T-cell (primary cell): ENCODE measurements at regions not wholly inside any gene's neighbourhood (a gene's known extent, or its start where the extent isn't known, plus 50 kb on each side); places are given as distances from the start of the nearest gene placed in this dataset.

Source experiments
- ATAC-seq, 4 experiments: fragments of 200-7000 bp in 3 of 4; fragments of 150-1000 bp in 1 of 4; cut with Tn5 transposase; replicated peaks in 1 of 4; 1 replicate in 3 of 4; 2 replicates in 1 of 4; pipeline ENCODE4 v1.10.0; 2021; ENCODE audit warnings: moderate library complexity in 3 of 4, mild to moderate bottlenecking in 2 of 4, moderate number of reproducible peaks in 1 of 4
- CTCF ChIA-PET, 2 donors: fragments of 300-600 bp; sonication (Branson Sonifier 250); formaldehyde crosslinking; loops; one replicate each; lab custom pipeline; 2022; ENCODE audit warnings: antibody characterized with exemption in 2 of 2; lab: Charles Lee
- POLR2A ChIA-PET, 2 donors: fragments of 300-600 bp; sonication (Branson Sonifier 250); formaldehyde crosslinking; loops; one replicate each; lab custom pipeline; 2022; ENCODE audit warnings: antibody characterized with exemption in 2 of 2; lab: Charles Lee
- DNase-seq, 35 experiments: peaks; one replicate each; pipeline versions ENCODE4 v3.0.0 to v3.0.0-alpha.2; 2013 to 2023
- H3K27ac ChIP-seq: one replicate; pipeline ENCODE4 v1.5.1; 2013; ENCODE audit warnings: low read length
- H3K27me3 ChIP-seq, 2 experiments: replicated peaks in 1 of 2; 1 replicate in 1 of 2; 2 replicates in 1 of 2; pipeline versions ENCODE4 v1.6.1 to v1.7.0; 2013; ENCODE audit warnings: low read length in 1 of 2, mixed read lengths in 1 of 2; ENCODE audit not compliant: control insufficient read depth in 2 of 2, insufficient read depth in 2 of 2; ENCODE audit errors: extremely low read depth in 1 of 2
- H3K36me3 ChIP-seq, 2 donors: 1 replicate in 1 of 2; 2 replicates in 1 of 2; pipeline versions ENCODE4 v1.6.1 to v1.7.0; 2013; ENCODE audit warnings: low read length in 1 of 2; ENCODE audit not compliant: control insufficient read depth in 2 of 2, insufficient read depth in 1 of 2; ENCODE audit errors: extremely low read depth in 1 of 2
- H3K4me1 ChIP-seq, 2 experiments: 1 replicate in 1 of 2; 2 replicates in 1 of 2; pipeline versions ENCODE4 v1.6.1 to v1.7.0; 2013; ENCODE audit warnings: low read length in 2 of 2, mixed read lengths in 1 of 2; ENCODE audit not compliant: insufficient read depth in 2 of 2, control insufficient read depth in 1 of 2; ENCODE audit errors: extremely low read depth in 1 of 2
- H3K4me3 ChIP-seq, 2 donors: 1 replicate in 1 of 2; 2 replicates in 1 of 2; pipeline versions ENCODE4 v1.5.1 to v1.7.0; 2013; ENCODE audit warnings: mild to moderate bottlenecking in 2 of 2, low read length in 1 of 2, moderate library complexity in 1 of 2; ENCODE audit not compliant: control insufficient read depth in 1 of 2; ENCODE audit errors: extremely low read depth in 1 of 2
- H3K9me3 ChIP-seq: 2 replicates; pipeline ENCODE4 v1.7.0; 2013
- H3K27ac Mint-ChIP-seq, 2 donors: one replicate each; pipeline ENCODE4 v1.8.0; 2020 to 2021; ENCODE audit warnings: mild to moderate bottlenecking in 2 of 2, mixed read lengths in 2 of 2
- H3K27me3 Mint-ChIP-seq, 2 donors: one replicate each; pipeline ENCODE4 v1.8.0; 2021 to 2022; ENCODE audit warnings: mixed read lengths in 2 of 2
- H3K36me3 Mint-ChIP-seq: one replicate; pipeline ENCODE4 v1.8.0; 2021; ENCODE audit warnings: mixed read lengths
- H3K4me1 Mint-ChIP-seq, 3 donors: one replicate each; pipeline ENCODE4 v1.8.0; 2020 to 2022; ENCODE audit warnings: mixed read lengths in 3 of 3, mild to moderate bottlenecking in 1 of 3
- H3K4me3 Mint-ChIP-seq, 3 donors: one replicate each; pipeline ENCODE4 v1.8.0; 2020 to 2022; ENCODE audit warnings: mild to moderate bottlenecking in 3 of 3, mixed read lengths in 3 of 3, moderate library complexity in 3 of 3
- H3K9me3 Mint-ChIP-seq, 3 donors: one replicate each; pipeline ENCODE4 v1.8.0; 2020 to 2022; ENCODE audit warnings: mixed read lengths in 3 of 3
- WGBS: methylation state at CpG from one replicate; pipeline ENCODE4 v1.1.5; 2013; ENCODE audit warnings: missing lambda C conversion rate; ENCODE audit not compliant: insufficient coverage; 5-methylcytosine and 5-hydroxymethylcytosine counted together

DNA sequence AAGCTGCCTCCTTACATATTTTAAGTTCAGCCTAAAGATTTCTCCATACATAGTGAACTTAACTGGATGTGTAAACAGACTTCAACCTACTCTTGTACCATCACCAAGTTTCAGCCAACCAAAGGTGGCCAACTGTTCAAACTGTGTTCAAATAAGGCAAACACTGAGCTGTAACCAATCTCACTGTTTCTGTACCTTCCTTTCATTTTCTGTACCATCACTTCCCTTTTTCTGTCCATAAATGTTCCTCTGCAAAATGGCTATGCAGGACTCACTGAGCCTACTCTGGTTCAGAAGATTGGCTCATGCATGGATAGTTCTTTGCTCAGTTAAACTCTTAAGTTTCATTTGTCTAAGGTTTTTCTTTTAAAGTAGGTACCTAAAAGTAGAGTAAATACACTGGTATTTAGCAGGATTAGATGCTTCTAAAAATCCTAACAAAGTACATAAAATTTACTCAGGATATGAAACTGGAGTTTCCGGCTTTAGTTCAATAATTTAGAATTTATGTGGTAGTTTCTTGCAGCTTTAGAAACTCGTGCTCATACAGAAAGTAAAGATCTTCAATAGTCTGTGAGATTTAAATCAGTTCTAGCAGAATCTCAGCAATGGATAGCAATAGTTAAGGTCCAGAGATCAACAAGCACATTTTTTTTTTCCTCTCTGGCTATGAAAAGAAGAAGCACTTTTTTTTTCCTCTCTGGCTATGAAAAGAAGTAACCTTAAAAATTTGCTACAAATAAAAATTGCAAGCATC lies 282.0 kb upstream of the PPFIA2 start:
- no peak overlapping the region for H3K4me3 Mint-ChIP-seq
- Histone ChIP-seq H3K9me3 (no peaks in the 10 kb centered on the region), H3K4me1 (no peaks in the 10 kb centered on the region), H3K36me3 (no peaks in the 10 kb centered on the region), H3K27me3 (no peaks in the 10 kb centered on the region), H3K27ac (no peak overlapping the region), H3K4me3 (no peak overlapping the region)
- ChIA-PET POLR2A (no interaction called here), CTCF (no interaction called here)
- H3K36me3 Mint-ChIP-seq = no peaks in the 10 kb centered on the region
- no peaks in the 10 kb centered on the region for H3K9me3 Mint-ChIP-seq
- WGBS = no CpG with 5 or more reads among the region's 2 CpGs
- no peak overlapping the region for H3K27ac Mint-ChIP-seq
- ATAC-seq (no peak), DNase-seq (no peak)
- peaks cover 4 to 11% of the 10 kb centered on the region in 2 donors for H3K27me3 Mint-ChIP-seq
- H3K4me1 Mint-ChIP-seq = no peaks in the 10 kb centered on the region

DNA sequence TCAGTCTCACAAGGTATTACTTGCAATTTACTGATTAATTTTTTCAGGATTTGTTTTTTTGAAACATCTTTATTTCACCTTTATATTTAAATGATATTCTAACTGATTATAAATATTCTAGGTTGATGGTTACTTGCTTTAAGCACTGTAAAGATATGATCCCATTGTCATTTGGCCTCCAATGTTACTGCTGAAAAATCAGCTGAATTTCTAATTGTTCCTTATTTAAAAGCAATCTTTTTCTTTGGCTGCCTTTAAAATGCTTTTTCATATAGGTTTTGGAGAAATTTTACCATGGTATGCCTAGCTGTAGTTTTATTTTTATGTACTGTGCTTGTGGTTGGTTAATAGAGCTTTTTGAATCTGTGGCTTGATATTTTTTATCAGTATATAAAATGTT lies 275.6 kb upstream of the PPFIA2 start:
- Histone ChIP-seq H3K4me3 (no peak overlapping the region), H3K36me3 (no peaks in the 10 kb centered on the region), H3K27me3 (no peaks in the 10 kb centered on the region), H3K4me1 (no peaks in the 10 kb centered on the region), H3K27ac (no peak overlapping the region), H3K9me3 (no peaks in the 10 kb centered on the region)
- no peak overlapping the region for H3K4me3 Mint-ChIP-seq
- H3K4me1 Mint-ChIP-seq = no peaks in the 10 kb centered on the region
- ChIA-PET CTCF (no interaction called here), POLR2A (no interaction called here)
- H3K36me3 Mint-ChIP-seq = no peaks in the 10 kb centered on the region
- no peak for DNase-seq
- no peak overlapping the region for H3K27ac Mint-ChIP-seq
- peaks cover 0 to 10% (median 7%) of the 10 kb centered on the region in 3 donors for H3K9me3 Mint-ChIP-seq
- no peaks in the 10 kb centered on the region for H3K27me3 Mint-ChIP-seq
- ATAC-seq = no peak

DNA sequence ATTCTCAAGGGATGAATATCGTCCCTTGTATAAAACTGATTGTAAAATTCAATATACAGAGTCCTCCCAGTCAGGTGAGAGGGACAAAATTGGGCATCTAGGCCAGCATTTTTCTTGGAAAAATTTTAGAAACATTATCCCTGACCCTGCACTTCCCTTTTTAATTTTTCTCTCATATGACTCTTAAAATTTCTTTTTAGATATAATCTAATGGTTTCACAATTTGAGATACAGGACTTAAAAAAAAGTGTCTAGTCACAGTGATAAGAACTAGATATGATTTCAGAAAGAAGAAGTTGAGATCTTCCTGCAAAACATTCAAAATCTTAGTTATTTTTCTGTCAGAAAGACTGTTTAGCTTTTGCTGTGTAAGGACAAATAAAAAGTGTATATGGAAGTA lies 270.8 kb upstream of the PPFIA2 start:
- ATAC-seq = no peak
- no peaks in the 10 kb centered on the region for H3K36me3 ChIP-seq
- no peak overlapping the region for H3K27ac ChIP-seq
- H3K4me1 Mint-ChIP-seq = peaks cover 4 to 12% (median 5%) of the 10 kb centered on the region in 3 donors
- no peak overlapping the region for H3K27ac Mint-ChIP-seq
- peaks cover 0 to 3% of the 10 kb centered on the region in 2 donors for H3K27me3 Mint-ChIP-seq
- no peak for DNase-seq
- no peaks in the 10 kb centered on the region for H3K4me1 ChIP-seq
- no peaks in the 10 kb centered on the region for H3K27me3 ChIP-seq
- no peak overlapping the region for H3K4me3 Mint-ChIP-seq
- no peaks in the 10 kb centered on the region for H3K36me3 Mint-ChIP-seq
- no peaks in the 10 kb centered on the region for H3K9me3 ChIP-seq
- peaks cover 0 to 1% (median under 1%) of the 10 kb centered on the region in 3 donors for H3K9me3 Mint-ChIP-seq
- no CpG with 5 or more reads among the region's 1 CpG for WGBS
- POLR2A ChIA-PET = no interaction called here
- no peak overlapping the region for H3K4me3 ChIP-seq
- CTCF ChIA-PET = interaction anchor here in 1 of 2 donors (0.6 kb wide), 1 partner anchor 452 kb away, joined by 3 read pairs; no protein-coding TSS in a partner anchor

DNA sequence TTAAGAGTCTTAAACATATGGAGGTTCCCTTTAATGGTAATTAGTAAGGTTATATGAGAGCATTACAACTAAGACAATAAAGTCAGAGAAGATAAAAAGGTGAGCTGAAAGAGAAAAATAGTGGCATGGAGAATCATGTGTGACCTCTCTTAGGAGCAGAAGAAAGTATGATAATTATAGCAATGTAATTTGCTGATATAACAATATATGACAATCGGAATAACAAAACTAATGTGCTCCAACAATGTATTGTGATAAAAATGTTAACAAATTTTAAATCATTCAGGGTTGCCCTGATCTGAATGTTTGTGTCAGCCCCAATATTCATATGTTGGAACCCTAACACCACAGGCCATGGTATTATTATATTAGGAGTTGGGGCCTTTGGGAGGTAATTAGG lies 269.6 kb upstream of the PPFIA2 start:
- Mint-ChIP-seq H3K9me3 (no peaks in the 10 kb centered on the region), H3K27ac (no peak overlapping the region), H3K36me3 (no peaks in the 10 kb centered on the region), H3K4me3 (no peak overlapping the region), H3K4me1 (peaks cover 4 to 12% (median 5%) of the 10 kb centered on the region in 3 donors), H3K27me3 (peaks cover 0 to 8% of the 10 kb centered on the region in 2 donors)
- Histone ChIP-seq H3K36me3 (no peaks in the 10 kb centered on the region), H3K27ac (no peak overlapping the region), H3K4me1 (no peaks in the 10 kb centered on the region), H3K4me3 (no peak overlapping the region), H3K9me3 (no peaks in the 10 kb centered on the region), H3K27me3 (no peaks in the 10 kb centered on the region)
- ATAC-seq (no peak), DNase-seq (no peak)
- POLR2A ChIA-PET = no interaction called here
- WGBS = no CpG with 5 or more reads among the region's 1 CpG
- CTCF ChIA-PET = no interaction called here

DNA sequence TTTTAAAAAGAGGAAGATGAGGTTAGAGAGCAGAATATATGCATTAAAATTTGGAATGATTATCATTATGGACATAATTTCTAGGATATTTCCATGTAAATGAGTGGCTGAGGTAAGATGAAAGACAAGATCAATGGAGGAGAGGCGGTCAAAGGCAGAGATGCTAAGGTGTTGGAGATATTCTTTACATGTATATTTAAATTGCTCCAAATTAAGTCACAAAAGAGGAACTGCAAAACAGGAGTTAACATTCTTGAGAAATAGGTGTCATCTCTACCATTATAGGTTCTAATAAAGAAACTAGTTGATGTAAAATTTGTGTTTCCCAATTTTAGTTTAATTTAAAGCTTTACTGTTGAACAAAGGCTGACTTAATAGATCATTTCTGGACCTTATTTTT lies 268.5 kb upstream of the PPFIA2 start:
- no CpG with 5 or more reads among the region's 1 CpG for WGBS
- Mint-ChIP-seq H3K4me1 (peaks cover 4 to 12% (median 5%) of the 10 kb centered on the region in 3 donors), H3K27me3 (peaks cover 0 to 8% of the 10 kb centered on the region in 2 donors), H3K9me3 (no peaks in the 10 kb centered on the region), H3K36me3 (no peaks in the 10 kb centered on the region), H3K4me3 (no peak overlapping the region), H3K27ac (no peak overlapping the region)
- Histone ChIP-seq H3K9me3 (no peaks in the 10 kb centered on the region), H3K27ac (no peak overlapping the region), H3K27me3 (no peaks in the 10 kb centered on the region), H3K36me3 (no peaks in the 10 kb centered on the region), H3K4me1 (no peaks in the 10 kb centered on the region), H3K4me3 (no peak overlapping the region)
- POLR2A ChIA-PET = interaction anchor here in 1 of 2 donors (0.7 kb wide), 1 partner anchor 11 kb away, joined by 3 read pairs; no protein-coding TSS in a partner anchor
- ATAC-seq = no peak
- CTCF ChIA-PET = interaction anchor here in 1 of 2 donors (0.5 kb wide), 1 partner anchor 124 kb away, joined by 3 read pairs; no protein-coding TSS in a partner anchor
- DNase-seq = no peak

DNA sequence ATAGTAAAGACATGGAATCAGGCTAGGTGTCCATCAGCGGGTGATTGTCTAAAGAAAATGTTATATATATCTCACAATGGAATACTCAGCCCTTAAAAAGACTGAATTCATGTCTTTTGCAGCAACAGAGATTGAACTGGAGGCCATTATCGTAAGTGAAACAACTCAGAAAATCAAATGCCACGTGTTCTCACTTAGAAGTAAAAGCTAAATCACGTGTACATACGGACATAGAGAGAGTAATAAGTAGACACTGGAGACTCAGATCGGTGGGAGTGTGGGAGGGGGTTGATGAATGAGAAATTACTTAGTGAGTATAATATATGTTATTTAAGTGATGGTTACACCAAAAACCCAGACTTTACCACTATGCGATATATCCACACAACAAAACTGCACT lies 266.3 kb upstream of the PPFIA2 start:
- Histone ChIP-seq H3K27ac (no peak overlapping the region), H3K4me1 (no peaks in the 10 kb centered on the region), H3K9me3 (no peaks in the 10 kb centered on the region), H3K36me3 (no peaks in the 10 kb centered on the region), H3K4me3 (no peak overlapping the region), H3K27me3 (no peaks in the 10 kb centered on the region)
- Mint-ChIP-seq H3K36me3 (no peaks in the 10 kb centered on the region), H3K4me1 (peaks cover 4 to 12% (median 5%) of the 10 kb centered on the region in 3 donors), H3K9me3 (no peaks in the 10 kb centered on the region), H3K4me3 (no peak overlapping the region), H3K27ac (no peak overlapping the region), H3K27me3 (peaks cover 0 to 8% of the 10 kb centered on the region in 2 donors)
- DNase-seq = no peak
- 57% methylated on average over 3 of the region's 7 CpGs for WGBS
- CTCF ChIA-PET = no interaction called here
- POLR2A ChIA-PET = no interaction called here
- ATAC-seq = no peak
